Immature natural killer cell (primary cell): ENCODE measurements at regions not wholly inside any gene's neighbourhood (a gene's known extent, or its start where the extent isn't known, plus 50 kb on each side); places are given as distances from the start of the nearest gene placed in this dataset.
"Not testable (repeated sequence)": the region's sequence is repeated elsewhere in the genome, so short reads cannot be mapped to it uniquely, and the experiment has no call there.

ENCODE experiments used
- DNase-seq, 3 donors: peaks; one replicate each; pipeline ENCODE4 v3.0.0; 2022; ENCODE audit warnings: mixed read lengths in 1 of 3
- H3K27ac Mint-ChIP-seq, 6 donors: one replicate each; pipeline ENCODE4 v1.8.0; 2020; ENCODE audit warnings: mixed read lengths in 6 of 6, mild to moderate bottlenecking in 5 of 6, inconsistent platforms in 4 of 6, moderate library complexity in 3 of 6
- H3K27me3 Mint-ChIP-seq, 3 donors: one replicate each; pipeline ENCODE4 v1.8.0; 2020 to 2021; ENCODE audit warnings: low read depth in 3 of 3, mild to moderate bottlenecking in 3 of 3, mixed read lengths in 3 of 3, moderate library complexity in 3 of 3, inconsistent platforms in 1 of 3
- H3K36me3 Mint-ChIP-seq, 3 donors: one replicate each; pipeline ENCODE4 v1.8.0; 2020; ENCODE audit warnings: mixed read lengths in 3 of 3, inconsistent platforms in 2 of 3, mild to moderate bottlenecking in 2 of 3
- H3K4me1 Mint-ChIP-seq, 2 donors: one replicate each; pipeline ENCODE4 v1.8.0; 2020; ENCODE audit warnings: inconsistent platforms in 2 of 2, mild to moderate bottlenecking in 2 of 2, mixed read lengths in 2 of 2, moderate library complexity in 1 of 2
- H3K4me3 Mint-ChIP-seq, 5 donors: one replicate each; pipeline ENCODE4 v1.8.0; 2020; ENCODE audit warnings: mild to moderate bottlenecking in 5 of 5, mixed read lengths in 5 of 5, inconsistent platforms in 3 of 5, moderate library complexity in 3 of 5
- H3K9me3 Mint-ChIP-seq, 6 donors: one replicate each; pipeline ENCODE4 v1.8.0; 2020; ENCODE audit warnings: mild to moderate bottlenecking in 6 of 6, mixed read lengths in 6 of 6, inconsistent platforms in 4 of 6, moderate library complexity in 3 of 6

GRCh38 chr6:50899306-50899870, 80.7 kb downstream of the TFAP2B start:
- H3K9me3 Mint-ChIP-seq, result peaks cover 9 to 35% (median 16%) of the 10 kb centered on the region in 6 donors
- no peaks in the 10 kb centered on the region for H3K36me3 Mint-ChIP-seq
- H3K4me3 Mint-ChIP-seq, result no peak overlapping the region
- no peak overlapping the region for H3K27ac Mint-ChIP-seq
- peaks cover 0 to 1% (median 0%) of the 10 kb centered on the region in 3 donors for H3K27me3 Mint-ChIP-seq
- H3K4me1 Mint-ChIP-seq, result no peaks in the 10 kb centered on the region
- no peak for DNase-seq

GRCh38 chr6:50902260-50902659, 83.6 kb downstream of the TFAP2B start:
- H3K9me3 Mint-ChIP-seq, result peaks cover 6 to 28% (median 11%) of the 10 kb centered on the region in 6 donors
- peaks cover 0 to 1% (median 0%) of the 10 kb centered on the region in 3 donors for H3K27me3 Mint-ChIP-seq
- H3K36me3 Mint-ChIP-seq, result no peaks in the 10 kb centered on the region
- no peak overlapping the region for H3K4me3 Mint-ChIP-seq
- H3K27ac Mint-ChIP-seq, result no peak overlapping the region
- no peak for DNase-seq
- H3K4me1 Mint-ChIP-seq, result no peaks in the 10 kb centered on the region

GRCh38 chr6:50905297-50905696, 86.6 kb downstream of the TFAP2B start:
- H3K27ac Mint-ChIP-seq, result no peak overlapping the region
- no peaks in the 10 kb centered on the region for H3K4me1 Mint-ChIP-seq
- no peaks in the 10 kb centered on the region for H3K36me3 Mint-ChIP-seq
- peaks cover 3 to 23% (median 12%) of the 10 kb centered on the region in 6 donors for H3K9me3 Mint-ChIP-seq
- no peak overlapping the region for H3K4me3 Mint-ChIP-seq
- H3K27me3 Mint-ChIP-seq, result peaks cover 0 to 1% (median 0%) of the 10 kb centered on the region in 3 donors
- no peak for DNase-seq

DNA sequence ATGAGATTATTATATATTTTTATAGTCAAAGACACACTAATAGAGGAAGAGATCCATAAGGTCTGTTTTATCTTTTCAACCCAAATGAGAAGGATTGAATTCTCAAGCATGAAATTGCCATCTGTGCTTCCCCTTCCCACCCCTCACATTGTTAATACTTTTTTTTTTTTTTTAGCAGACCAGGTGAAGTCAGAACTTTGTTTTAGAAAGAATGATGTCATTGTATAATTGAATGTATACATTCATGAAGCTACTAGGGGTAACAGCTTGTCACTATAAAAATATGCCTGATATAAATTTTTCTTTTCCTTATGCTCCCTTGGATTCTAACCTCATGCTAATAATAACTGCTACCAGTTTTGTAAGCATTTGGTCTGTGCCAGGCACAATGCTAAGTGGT, 88.9 kb downstream of the TFAP2B start:
- Mint-ChIP-seq H3K9me3 (peaks cover 6 to 21% (median 11%) of the 10 kb centered on the region in 6 donors), H3K4me1 (no peaks in the 10 kb centered on the region), H3K27me3 (no peaks in the 10 kb centered on the region), H3K36me3 (no peaks in the 10 kb centered on the region), H3K4me3 (no peak overlapping the region), H3K27ac (no peak overlapping the region)
- DNase-seq, result no peak

GRCh38 chr6:50913105-50913770, 94.6 kb downstream of the TFAP2B start:
- Mint-ChIP-seq H3K4me3 (no peak overlapping the region), H3K27me3 (no peaks in the 10 kb centered on the region), H3K9me3 (peaks cover 5 to 23% (median 10%) of the 10 kb centered on the region in 6 donors), H3K36me3 (no peaks in the 10 kb centered on the region), H3K4me1 (no peaks in the 10 kb centered on the region), H3K27ac (no peak overlapping the region)
- DNase-seq, result no peak

- H3K4me1 Mint-ChIP-seq, H3K27ac Mint-ChIP-seq, H3K4me3 Mint-ChIP-seq, H3K36me3 Mint-ChIP-seq, H3K27me3 Mint-ChIP-seq, DNase-seq: not testable (repeated sequence)
- peaks cover 6 to 43% (median 21%) of the 10 kb centered on the region in 6 donors for H3K9me3 Mint-ChIP-seq
Observed at GRCh38 chr6:50921378-50921777, 102.7 kb downstream of the TFAP2B start.

- peaks cover 0 to 3% (median 0%) of the 10 kb centered on the region in 3 donors for H3K36me3 Mint-ChIP-seq
- H3K4me1 Mint-ChIP-seq, result no peaks in the 10 kb centered on the region
- H3K9me3 Mint-ChIP-seq, result peaks cover 6 to 43% (median 21%) of the 10 kb centered on the region in 6 donors
- no peak for DNase-seq
- no peak overlapping the region for H3K27ac Mint-ChIP-seq
- no peak overlapping the region for H3K4me3 Mint-ChIP-seq
- peaks cover 0 to 2% (median 0%) of the 10 kb centered on the region in 3 donors for H3K27me3 Mint-ChIP-seq
Observed at GRCh38 chr6:50921968-50922367, 103.3 kb downstream of the TFAP2B start.

DNA sequence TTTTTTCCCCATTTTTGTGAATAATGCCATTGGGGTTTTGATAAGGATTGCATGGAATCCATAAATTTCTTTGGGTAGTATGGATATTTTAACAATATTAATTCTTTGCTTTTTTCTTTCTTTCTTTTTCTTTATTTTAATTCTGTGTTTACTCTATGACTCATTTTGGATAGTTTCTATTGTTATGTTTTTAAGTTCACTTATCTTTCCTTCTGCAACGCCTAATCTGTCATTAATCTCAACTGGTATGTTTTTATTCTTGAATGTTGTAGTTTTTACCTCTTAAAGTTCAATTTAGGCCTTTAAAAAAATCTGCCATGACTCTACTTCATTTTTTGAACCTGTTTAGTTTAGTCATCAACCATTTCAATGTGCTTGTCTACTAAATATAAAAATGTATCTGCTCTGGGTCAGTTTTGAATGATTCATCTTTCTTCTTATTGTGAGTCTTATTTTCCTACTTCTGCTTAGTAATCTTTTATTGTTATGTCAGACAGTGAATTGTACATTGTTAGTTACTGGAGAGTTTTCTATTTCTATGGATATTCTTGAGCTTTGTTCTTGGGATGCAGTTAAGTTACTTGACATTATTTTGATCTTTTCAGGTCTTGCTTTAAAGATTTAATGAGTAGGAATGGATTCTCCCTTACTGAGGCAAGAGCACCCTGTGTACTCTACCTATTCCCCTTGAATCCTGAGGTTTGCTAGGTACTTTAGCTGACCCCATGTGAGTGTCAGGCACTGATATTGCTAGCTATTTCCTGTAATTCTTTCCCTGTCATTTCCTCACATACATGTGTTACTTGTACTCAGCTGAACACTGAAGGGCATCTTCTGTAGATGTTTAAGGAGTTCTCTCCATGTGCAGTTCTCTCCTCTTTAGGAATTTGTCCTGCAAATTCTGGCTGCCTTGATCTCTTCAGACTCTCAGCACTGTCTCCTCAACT, 104.2 kb downstream of the TFAP2B start:
- Mint-ChIP-seq H3K4me3 (no peak overlapping the region), H3K4me1 (no peaks in the 10 kb centered on the region), H3K36me3 (peaks cover 0 to 3% (median 0%) of the 10 kb centered on the region in 3 donors), H3K9me3 (peaks cover 6 to 43% (median 21%) of the 10 kb centered on the region in 6 donors), H3K27ac (no peak overlapping the region), H3K27me3 (peaks cover 0 to 2% (median 0%) of the 10 kb centered on the region in 3 donors)
- DNase-seq, result no peak

DNA sequence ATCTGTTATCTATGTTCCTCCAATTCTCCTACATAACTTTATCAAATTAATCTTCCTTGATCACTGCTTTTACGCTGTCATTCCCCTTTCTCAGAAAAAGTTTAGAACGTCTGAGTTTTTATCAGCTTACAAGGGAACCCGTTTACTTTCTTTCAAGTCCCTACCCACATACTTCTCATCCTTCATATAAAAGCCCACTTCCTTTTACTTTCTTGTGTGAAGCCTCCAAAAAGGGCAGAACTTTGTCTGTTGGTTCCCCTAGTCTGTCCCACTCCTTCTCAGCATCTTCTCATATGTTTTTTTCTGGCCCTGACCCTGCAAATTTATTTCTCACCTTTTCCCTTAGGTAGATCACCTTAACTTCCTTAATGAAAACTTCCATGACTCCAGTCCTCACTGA, 106.1 kb downstream of the TFAP2B start:
- Mint-ChIP-seq H3K4me1 (no peaks in the 10 kb centered on the region), H3K27me3 (peaks cover 0 to 2% (median 2%) of the 10 kb centered on the region in 3 donors), H3K36me3 (peaks cover 0 to 3% (median 0%) of the 10 kb centered on the region in 3 donors)

GRCh38 chr6:50925548-50925947, 106.9 kb downstream of the TFAP2B start:
- Mint-ChIP-seq H3K9me3 (peaks cover 0 to 22% (median 7%) of the 10 kb centered on the region in 6 donors), H3K4me1 (no peaks in the 10 kb centered on the region), H3K27me3 (peaks cover 0 to 2% (median 1%) of the 10 kb centered on the region in 3 donors), H3K4me3 (no peak overlapping the region), H3K36me3 (peaks cover 0 to 3% (median 0%) of the 10 kb centered on the region in 3 donors), H3K27ac (no peak overlapping the region)
- no peak for DNase-seq

More for the DNA sequence above, 106.1 kb downstream of the TFAP2B start:
- Mint-ChIP-seq H3K9me3 (peaks cover 4 to 30% (median 10%) of the 10 kb centered on the region in 6 donors), H3K27ac (no peak overlapping the region), H3K4me3 (no peak overlapping the region)
- DNase-seq, result no peak

DNA sequence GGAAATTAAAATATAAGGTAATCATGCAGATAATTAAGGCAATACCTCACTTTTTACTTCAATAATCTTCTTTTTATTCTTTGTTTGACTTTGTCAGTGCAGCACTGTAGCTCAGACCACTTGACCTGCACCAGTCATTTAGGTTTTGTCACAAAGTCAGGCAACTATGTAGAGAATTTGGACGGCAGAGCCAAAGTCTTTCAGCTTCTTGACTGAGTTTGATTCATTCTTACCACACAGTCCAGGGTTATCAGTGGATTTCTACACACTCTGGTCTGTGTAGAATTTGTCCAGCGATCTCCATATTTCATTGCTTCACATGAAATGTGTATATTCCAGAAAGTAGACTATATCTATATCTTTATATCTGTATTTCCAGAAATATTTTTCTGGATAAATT, 107.3 kb downstream of the TFAP2B start:
- Mint-ChIP-seq H3K9me3 (peaks cover under 1 to 20% (median 6%) of the 10 kb centered on the region in 6 donors), H3K36me3 (peaks cover 0 to 3% (median 0%) of the 10 kb centered on the region in 3 donors), H3K4me1 (no peaks in the 10 kb centered on the region), H3K27ac (no peak overlapping the region), H3K27me3 (peaks cover 0 to 2% (median 0%) of the 10 kb centered on the region in 3 donors), H3K4me3 (no peak overlapping the region)
- no peak for DNase-seq

DNA sequence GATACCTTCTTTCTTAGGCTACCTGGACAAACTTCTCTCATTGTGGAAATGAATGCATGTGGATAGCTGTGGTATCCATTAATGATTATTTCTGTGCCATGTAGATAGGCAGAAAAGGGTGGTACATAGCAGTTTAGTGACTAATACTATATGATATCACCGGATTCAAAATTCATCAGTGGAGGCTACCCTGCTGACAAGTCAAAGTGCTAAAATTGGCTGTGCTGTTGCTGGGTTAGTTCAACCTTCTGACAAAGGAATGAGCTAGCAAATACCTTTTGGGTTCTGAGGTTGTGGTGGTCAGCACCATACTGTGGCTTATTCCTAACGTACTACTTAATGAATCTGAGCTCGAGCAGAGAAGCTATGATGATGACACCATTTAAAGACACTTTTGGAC, 109.1 kb downstream of the TFAP2B start:
- H3K27me3 Mint-ChIP-seq, result peaks cover 0 to 2% (median 0%) of the 10 kb centered on the region in 3 donors
- H3K4me1 Mint-ChIP-seq, result no peaks in the 10 kb centered on the region
- no peak for DNase-seq
- peaks cover 0 to 13% (median 4%) of the 10 kb centered on the region in 6 donors for H3K9me3 Mint-ChIP-seq
- H3K36me3 Mint-ChIP-seq, result no peaks in the 10 kb centered on the region
- H3K4me3 Mint-ChIP-seq, result no peak overlapping the region
- H3K27ac Mint-ChIP-seq, result no peak overlapping the region

GRCh38 chr6:50929323-50929722, 110.7 kb downstream of the TFAP2B start:
- no peak overlapping the region for H3K4me3 Mint-ChIP-seq
- H3K4me1 Mint-ChIP-seq, result no peaks in the 10 kb centered on the region
- no peak overlapping the region for H3K27ac Mint-ChIP-seq
- peaks cover 0 to 2% (median 0%) of the 10 kb centered on the region in 3 donors for H3K27me3 Mint-ChIP-seq
- peaks cover 0 to 6% (median 4%) of the 10 kb centered on the region in 6 donors for H3K9me3 Mint-ChIP-seq
- no peak for DNase-seq
- no peaks in the 10 kb centered on the region for H3K36me3 Mint-ChIP-seq

DNA sequence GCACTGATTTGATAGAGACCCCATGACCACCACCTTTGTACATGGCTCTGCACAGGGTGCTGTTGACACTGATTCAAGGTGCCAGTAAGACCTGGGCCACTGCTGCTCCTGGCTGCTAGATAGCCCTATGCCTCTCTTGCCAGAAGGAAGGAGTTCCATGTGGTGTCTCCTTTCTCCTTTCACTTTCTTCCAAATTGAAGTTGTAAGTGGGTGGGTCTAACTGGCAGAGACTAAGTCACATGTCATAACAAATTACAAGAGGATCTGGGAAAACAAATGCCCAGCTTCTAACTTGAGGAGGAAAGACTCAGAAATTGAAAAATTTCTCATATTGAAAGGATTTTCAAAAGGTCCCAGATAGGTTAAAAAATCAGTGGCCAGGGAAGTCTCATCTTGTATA, 116.8 kb downstream of the TFAP2B start:
- Mint-ChIP-seq H3K9me3 (peaks cover 0 to 17% (median 8%) of the 10 kb centered on the region in 6 donors), H3K36me3 (no peaks in the 10 kb centered on the region), H3K27ac (no peak overlapping the region), H3K4me1 (no peaks in the 10 kb centered on the region), H3K27me3 (no peaks in the 10 kb centered on the region), H3K4me3 (no peak overlapping the region)
- DNase-seq, result no peak
